Kidney (tissue), 13 donors: ENCODE measurements at regions not wholly inside any gene's neighbourhood (a gene's known extent, or its start where the extent isn't known, plus 50 kb on each side); places are given as distances from the start of the nearest gene placed in this dataset.
"Not testable (repeated sequence)": the region's sequence is repeated elsewhere in the genome, so short reads cannot be mapped to it uniquely, and the experiment has no call there.

Experiments used
- DNase-seq, 5 donors: peaks; one replicate each; pipeline ENCODE4 v3.0.0-alpha.2; 2013 to 2020
- FAIRE-seq: peaks from 2 replicates; lab custom pipeline; 2012; peaks lifted over from hg19 to GRCh38; lab: Jason Lieb, UNC
- H3K27ac ChIP-seq, 2 donors: one replicate each; pipeline ENCODE4 v1.7.0; 2013; ENCODE audit warnings: low read depth in 2 of 2, low read length in 2 of 2, inconsistent platforms in 1 of 2
- H3K27me3 ChIP-seq: one replicate; pipeline ENCODE4 v1.7.1; 2013; ENCODE audit warnings: low read length, inconsistent platforms; ENCODE audit not compliant: control insufficient read depth, insufficient read depth
- H3K36me3 ChIP-seq, 3 donors: one replicate each; pipeline versions ENCODE4 v1.7.0 to v1.7.1; 2013; ENCODE audit warnings: low read length in 3 of 3, control low read depth in 1 of 3, inconsistent platforms in 1 of 3; ENCODE audit not compliant: insufficient read depth in 3 of 3, control insufficient read depth in 2 of 3
- H3K4me1 ChIP-seq, 3 donors: one replicate each; pipeline versions ENCODE4 v1.7.0 to v1.7.1; 2013; ENCODE audit warnings: low read length in 3 of 3, inconsistent platforms in 1 of 3, low read depth in 1 of 3; ENCODE audit not compliant: control insufficient read depth in 2 of 3, insufficient read depth in 2 of 3
- H3K4me3 ChIP-seq, 3 donors: one replicate each; pipeline versions ENCODE4 v1.7.0 to v1.8.1; 2013; ENCODE audit warnings: low read length in 3 of 3, control low read depth in 1 of 3, inconsistent platforms in 1 of 3
- H3K9ac ChIP-seq, 3 donors: one replicate each; pipeline versions ENCODE4 v1.7.0 to v1.7.1; 2013; ENCODE audit warnings: low read length in 3 of 3, control low read depth in 1 of 3, inconsistent platforms in 1 of 3
- H3K9me3 ChIP-seq, 3 donors: one replicate each; pipeline versions ENCODE4 v1.7.0 to v1.7.1; 2013; ENCODE audit warnings: low read length in 3 of 3, control low read depth in 1 of 3, inconsistent platforms in 1 of 3; ENCODE audit not compliant: control insufficient read depth in 2 of 3, insufficient read depth in 1 of 3
- intact Hi-C: fragments of 100-400 bp; cut with DNase I; formaldehyde crosslinking; loops from one replicate; pipeline ENCODE4 v1.11.1; 2022
- TF ChIP-seq, protein P1 (sequence below): IDR thresholded peaks from 3 replicates; pipeline ENCODE4 v1.5.1; 2012; ENCODE audit warnings: mild to moderate bottlenecking, moderate library complexity, borderline replicate concordance; ENCODE audit not compliant: insufficient read depth; ENCODE audit errors: extremely low read depth
- donor health status: control.
- donor health status: control.
- donor health status: control.
- donor health status: control.
- donor health status: control.
- donor health status: DM: yes; HTN: yes; CAD: no.
- donor health status: Normal renal cell carcinoma (clear cell type).

DNA sequence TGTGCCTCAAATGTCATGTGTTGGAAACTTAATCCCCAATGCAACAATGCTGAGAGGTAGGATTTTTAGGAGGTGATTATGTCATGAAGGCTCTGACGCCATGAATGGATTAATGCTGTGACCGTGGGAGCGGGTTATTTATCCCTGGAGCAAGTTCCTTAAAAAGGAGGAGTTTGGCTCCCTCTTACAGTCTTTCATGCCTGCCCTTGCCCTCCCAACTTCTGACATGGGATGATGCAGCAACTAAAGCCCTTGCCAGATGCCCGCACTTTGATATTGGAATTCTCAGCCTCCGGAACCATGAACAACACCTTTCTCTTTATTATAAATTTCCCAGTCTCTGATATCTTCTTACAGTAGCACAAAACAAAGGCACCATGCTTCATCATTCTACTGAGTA, 685.3 kb upstream of the CHRM3 start:
- Histone ChIP-seq H3K27me3 (no peaks in the 10 kb centered on the region), H3K4me1 (no peaks in the 10 kb centered on the region), H3K9ac (no peak overlapping the region), H3K9me3 (no peaks in the 10 kb centered on the region), H3K27ac (no peak overlapping the region), H3K36me3 (no peaks in the 10 kb centered on the region), H3K4me3 (no peak overlapping the region)
- no peak for FAIRE-seq
- intact Hi-C loops, result no loop called here
- DNase-seq, result no peak
- TF ChIP-seq, protein P1, sequence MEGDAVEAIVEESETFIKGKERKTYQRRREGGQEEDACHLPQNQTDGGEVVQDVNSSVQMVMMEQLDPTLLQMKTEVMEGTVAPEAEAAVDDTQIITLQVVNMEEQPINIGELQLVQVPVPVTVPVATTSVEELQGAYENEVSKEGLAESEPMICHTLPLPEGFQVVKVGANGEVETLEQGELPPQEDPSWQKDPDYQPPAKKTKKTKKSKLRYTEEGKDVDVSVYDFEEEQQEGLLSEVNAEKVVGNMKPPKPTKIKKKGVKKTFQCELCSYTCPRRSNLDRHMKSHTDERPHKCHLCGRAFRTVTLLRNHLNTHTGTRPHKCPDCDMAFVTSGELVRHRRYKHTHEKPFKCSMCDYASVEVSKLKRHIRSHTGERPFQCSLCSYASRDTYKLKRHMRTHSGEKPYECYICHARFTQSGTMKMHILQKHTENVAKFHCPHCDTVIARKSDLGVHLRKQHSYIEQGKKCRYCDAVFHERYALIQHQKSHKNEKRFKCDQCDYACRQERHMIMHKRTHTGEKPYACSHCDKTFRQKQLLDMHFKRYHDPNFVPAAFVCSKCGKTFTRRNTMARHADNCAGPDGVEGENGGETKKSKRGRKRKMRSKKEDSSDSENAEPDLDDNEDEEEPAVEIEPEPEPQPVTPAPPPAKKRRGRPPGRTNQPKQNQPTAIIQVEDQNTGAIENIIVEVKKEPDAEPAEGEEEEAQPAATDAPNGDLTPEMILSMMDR, result no peak

DNA sequence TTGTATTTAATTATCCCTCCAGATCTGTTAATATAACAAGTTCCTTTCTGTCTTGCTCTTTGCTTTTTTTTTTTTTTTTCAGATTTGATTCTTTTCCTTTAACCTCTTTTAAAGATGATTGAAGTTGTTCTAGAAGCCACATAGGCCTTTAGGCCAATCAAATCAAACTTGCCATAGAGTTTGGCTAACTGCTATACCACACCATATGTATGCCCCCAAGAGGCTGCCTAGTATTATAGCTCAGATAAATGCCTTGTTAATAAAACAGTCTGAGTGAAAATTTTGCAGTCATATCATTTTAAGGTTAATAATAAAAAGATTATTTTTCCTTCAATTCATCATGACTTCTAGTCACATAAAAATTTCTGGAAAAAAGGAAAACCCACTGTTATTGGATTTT, 696.0 kb upstream of the CHRM3 start:
- H3K36me3 ChIP-seq, result no peaks in the 10 kb centered on the region
- FAIRE-seq, result no peak

DNA sequence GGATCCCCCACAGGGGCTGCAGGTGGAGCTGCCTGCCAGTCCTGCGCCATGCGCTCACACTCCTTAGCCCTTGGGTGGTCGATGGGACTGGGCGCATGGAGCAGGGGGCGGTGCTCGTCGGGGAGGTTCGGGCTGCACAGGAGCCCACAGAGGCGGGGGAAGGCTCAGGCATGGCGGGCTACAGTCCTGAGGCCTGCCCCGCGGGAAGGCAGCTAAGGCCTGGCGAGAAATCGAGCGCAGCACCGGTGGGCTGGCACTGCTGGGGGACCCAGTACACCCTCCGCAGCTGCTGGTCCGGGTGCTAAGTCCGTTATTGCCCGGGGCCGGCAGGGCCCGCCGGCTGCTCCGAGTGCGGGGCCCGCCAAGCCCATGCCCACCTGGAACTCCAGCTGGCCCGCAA, 701.8 kb upstream of the CHRM3 start:
- intact Hi-C loops, H3K27ac ChIP-seq, H3K36me3 ChIP-seq, H3K4me3 ChIP-seq, H3K9me3 ChIP-seq, H3K9ac ChIP-seq, FAIRE-seq, H3K4me1 ChIP-seq, H3K27me3 ChIP-seq: not testable (repeated sequence)
- peak in 1 of 5 donors; percentile 64 for DNase-seq

More for the DNA sequence above, 696.0 kb upstream of the CHRM3 start:
- H3K4me3 ChIP-seq, result no peak overlapping the region
- no peak overlapping the region for H3K9ac ChIP-seq
- no peaks in the 10 kb centered on the region for H3K9me3 ChIP-seq
- no peaks in the 10 kb centered on the region for H3K4me1 ChIP-seq
- H3K27me3 ChIP-seq, result no peaks in the 10 kb centered on the region
- DNase-seq, result no peak
- no peak overlapping the region for H3K27ac ChIP-seq
- TF ChIP-seq, protein P1, result no peak
- intact Hi-C loops, result no loop called here

DNA sequence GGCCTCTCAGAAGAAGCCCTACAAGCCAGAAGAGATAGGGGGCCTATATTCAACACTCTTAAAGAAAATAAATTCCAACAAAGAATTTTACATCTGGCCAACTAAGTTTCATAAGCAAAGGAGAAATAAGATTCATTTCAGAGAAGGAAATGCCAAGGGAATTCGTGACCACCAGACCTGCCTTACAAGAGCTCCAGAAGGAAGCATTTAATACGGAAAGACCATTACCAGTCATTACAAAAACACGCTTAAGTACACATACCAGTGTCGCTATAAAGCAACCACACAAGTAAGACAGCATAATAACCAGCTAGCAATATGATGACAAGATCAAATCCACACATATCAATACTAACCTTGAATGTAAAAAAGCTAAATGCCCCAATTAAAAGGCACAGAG, 704.9 kb upstream of the CHRM3 start:
- no peak for FAIRE-seq
- no peaks in the 10 kb centered on the region for H3K9me3 ChIP-seq
- intact Hi-C loops, result no loop called here

More for the DNA sequence above, 704.9 kb upstream of the CHRM3 start:
- Histone ChIP-seq H3K4me1 (no peaks in the 10 kb centered on the region), H3K27ac (no peak overlapping the region), H3K36me3 (no peaks in the 10 kb centered on the region), H3K9ac (no peak overlapping the region), H3K27me3 (no peaks in the 10 kb centered on the region), H3K4me3 (no peak overlapping the region)
- no peak for DNase-seq
- TF ChIP-seq, protein P1, result no peak
